Stimulated activated memory B cell treated with anti-CD40 and anti-IgM and Interleukin-4, amounts not matched to agents 10 μg/mL and 1 μg/mL and 100 μg/mL, for 72 hours (primary cell): ENCODE measurements at regions not wholly inside any gene's neighbourhood (a gene's known extent, or its start where the extent isn't known, plus 50 kb on each side); places are given as distances from the start of the nearest gene placed in this dataset.

Experiments
- ATAC-seq: fragments of 150-1000 bp; cut with Tn5 transposase; 2 replicates; pipeline ENCODE4 v1.10.0; 2021
- H3K27ac Mint-ChIP-seq: one replicate; pipeline ENCODE4 v1.8.0; 2022; ENCODE audit warnings: mild to moderate bottlenecking, mixed read lengths
- H3K27me3 Mint-ChIP-seq: one replicate; pipeline ENCODE4 v1.8.0; 2022; ENCODE audit warnings: mixed read lengths
- H3K36me3 Mint-ChIP-seq: one replicate; pipeline ENCODE4 v1.8.0; 2022; ENCODE audit warnings: mixed read lengths
- H3K4me1 Mint-ChIP-seq: one replicate; pipeline ENCODE4 v1.8.0; 2022; ENCODE audit warnings: mixed read lengths
- H3K4me3 Mint-ChIP-seq: one replicate; pipeline ENCODE4 v1.8.0; 2022; ENCODE audit warnings: mild to moderate bottlenecking, moderate library complexity, mixed read lengths
- H3K9me3 Mint-ChIP-seq: one replicate; pipeline ENCODE4 v1.8.0; 2022; ENCODE audit warnings: mixed read lengths

GRCh38 chr10:47067949-47068940 lies 157.0 kb downstream of the PTPN20 start:
- no peaks in the 10 kb centered on the region for H3K4me1 Mint-ChIP-seq
- no peaks in the 10 kb centered on the region for H3K9me3 Mint-ChIP-seq
- H3K36me3 Mint-ChIP-seq, result no peaks in the 10 kb centered on the region
- H3K27me3 Mint-ChIP-seq, result no peaks in the 10 kb centered on the region
- H3K27ac Mint-ChIP-seq, result no peak overlapping the region
- H3K4me3 Mint-ChIP-seq, result no peak overlapping the region
- ATAC-seq, result no peak

GRCh38 chr10:47070541-47070940 lies 159.3 kb downstream of the PTPN20 start:
- no peak for ATAC-seq
- no peak overlapping the region for H3K27ac Mint-ChIP-seq
- H3K27me3 Mint-ChIP-seq, result peaks cover 9% of the 10 kb centered on the region
- no peak overlapping the region for H3K4me3 Mint-ChIP-seq
- no peaks in the 10 kb centered on the region for H3K4me1 Mint-ChIP-seq
- H3K9me3 Mint-ChIP-seq, result no peaks in the 10 kb centered on the region
- no peaks in the 10 kb centered on the region for H3K36me3 Mint-ChIP-seq

GRCh38 chr10:47071891-47072290 lies 160.7 kb downstream of the PTPN20 start:
- Mint-ChIP-seq H3K4me3 (no peak overlapping the region), H3K4me1 (no peaks in the 10 kb centered on the region), H3K27me3 (peaks cover 15% of the 10 kb centered on the region), H3K9me3 (no peaks in the 10 kb centered on the region), H3K36me3 (no peaks in the 10 kb centered on the region), H3K27ac (no peak overlapping the region)
- ATAC-seq, result no peak

GRCh38 chr10:47073967-47074366 lies 162.7 kb downstream of the PTPN20 start:
- no peak overlapping the region for H3K27ac Mint-ChIP-seq
- no peak for ATAC-seq
- H3K9me3 Mint-ChIP-seq, result no peaks in the 10 kb centered on the region
- peaks cover 22% of the 10 kb centered on the region for H3K27me3 Mint-ChIP-seq
- no peaks in the 10 kb centered on the region for H3K4me1 Mint-ChIP-seq
- no peak overlapping the region for H3K4me3 Mint-ChIP-seq
- H3K36me3 Mint-ChIP-seq, result no peaks in the 10 kb centered on the region

GRCh38 chr10:47076949-47077361 lies 165.7 kb downstream of the PTPN20 start:
- no peak overlapping the region for H3K27ac Mint-ChIP-seq
- H3K9me3 Mint-ChIP-seq, result no peaks in the 10 kb centered on the region
- H3K4me3 Mint-ChIP-seq, result no peak overlapping the region
- peaks cover 39% of the 10 kb centered on the region for H3K27me3 Mint-ChIP-seq
- no peaks in the 10 kb centered on the region for H3K36me3 Mint-ChIP-seq
- no peak for ATAC-seq
- H3K4me1 Mint-ChIP-seq, result no peaks in the 10 kb centered on the region

- H3K36me3 Mint-ChIP-seq, result no peaks in the 10 kb centered on the region
- H3K9me3 Mint-ChIP-seq, result no peaks in the 10 kb centered on the region
- H3K27me3 Mint-ChIP-seq, result peaks cover 39% of the 10 kb centered on the region
- H3K27ac Mint-ChIP-seq, result no peak overlapping the region
- no peak overlapping the region for H3K4me3 Mint-ChIP-seq
- no peak for ATAC-seq
- no peaks in the 10 kb centered on the region for H3K4me1 Mint-ChIP-seq
Observed at GRCh38 chr10:47077386-47077785, 166.2 kb downstream of the PTPN20 start.

- H3K27ac Mint-ChIP-seq, result no peak overlapping the region
- ATAC-seq, result no peak
- H3K4me3 Mint-ChIP-seq, result no peak overlapping the region
- H3K36me3 Mint-ChIP-seq, result no peaks in the 10 kb centered on the region
- H3K9me3 Mint-ChIP-seq, result no peaks in the 10 kb centered on the region
- H3K4me1 Mint-ChIP-seq, result no peaks in the 10 kb centered on the region
- peaks cover 39% of the 10 kb centered on the region for H3K27me3 Mint-ChIP-seq
Observed at GRCh38 chr10:47077941-47078340, 166.7 kb downstream of the PTPN20 start.

GRCh38 chr10:47078393-47079203 lies 167.4 kb downstream of the PTPN20 start:
- Mint-ChIP-seq H3K36me3 (no peaks in the 10 kb centered on the region), H3K27ac (no peak overlapping the region), H3K4me1 (no peaks in the 10 kb centered on the region), H3K9me3 (no peaks in the 10 kb centered on the region), H3K27me3 (peaks cover 39% of the 10 kb centered on the region), H3K4me3 (no peak overlapping the region)
- no peak for ATAC-seq

GRCh38 chr10:47079204-47079580 lies 168.0 kb downstream of the PTPN20 start:
- Mint-ChIP-seq H3K27me3 (peaks cover 39% of the 10 kb centered on the region), H3K9me3 (no peaks in the 10 kb centered on the region), H3K36me3 (no peaks in the 10 kb centered on the region), H3K4me3 (no peak overlapping the region), H3K4me1 (no peaks in the 10 kb centered on the region), H3K27ac (no peak overlapping the region)
- no peak for ATAC-seq

GRCh38 chr10:47081264-47081663 lies 170.0 kb downstream of the PTPN20 start:
- peaks cover 28% of the 10 kb centered on the region for H3K27me3 Mint-ChIP-seq
- H3K36me3 Mint-ChIP-seq, result no peaks in the 10 kb centered on the region
- no peak for ATAC-seq
- no peaks in the 10 kb centered on the region for H3K9me3 Mint-ChIP-seq
- no peak overlapping the region for H3K4me3 Mint-ChIP-seq
- H3K27ac Mint-ChIP-seq, result no peak overlapping the region
- H3K4me1 Mint-ChIP-seq, result no peaks in the 10 kb centered on the region

GRCh38 chr10:47082055-47082784 lies 171.0 kb downstream of the PTPN20 start:
- no peak overlapping the region for H3K4me3 Mint-ChIP-seq
- ATAC-seq, result no peak
- H3K27ac Mint-ChIP-seq, result no peak overlapping the region
- no peaks in the 10 kb centered on the region for H3K9me3 Mint-ChIP-seq
- H3K4me1 Mint-ChIP-seq, result no peaks in the 10 kb centered on the region
- no peaks in the 10 kb centered on the region for H3K36me3 Mint-ChIP-seq
- peaks cover 21% of the 10 kb centered on the region for H3K27me3 Mint-ChIP-seq

GRCh38 chr10:47087667-47088066 lies 176.4 kb downstream of the PTPN20 start:
- Mint-ChIP-seq H3K27me3 (peaks cover 19% of the 10 kb centered on the region), H3K27ac (no peak overlapping the region), H3K36me3 (no peaks in the 10 kb centered on the region), H3K4me1 (no peaks in the 10 kb centered on the region), H3K4me3 (no peak overlapping the region), H3K9me3 (peaks cover 4% of the 10 kb centered on the region)
- ATAC-seq, result peak; percentile 6

- Mint-ChIP-seq H3K4me1 (no peaks in the 10 kb centered on the region), H3K27me3 (peaks cover 19% of the 10 kb centered on the region), H3K36me3 (no peaks in the 10 kb centered on the region), H3K27ac (no peak overlapping the region), H3K9me3 (peaks cover 4% of the 10 kb centered on the region), H3K4me3 (no peak overlapping the region)
- no peak for ATAC-seq
Observed at GRCh38 chr10:47088656-47089354, 177.6 kb downstream of the PTPN20 start.

- H3K9me3 Mint-ChIP-seq, result peaks cover 4% of the 10 kb centered on the region
- H3K27ac Mint-ChIP-seq, result no peak overlapping the region
- H3K27me3 Mint-ChIP-seq, result peaks cover 19% of the 10 kb centered on the region
- no peaks in the 10 kb centered on the region for H3K4me1 Mint-ChIP-seq
- H3K4me3 Mint-ChIP-seq, result no peak overlapping the region
- H3K36me3 Mint-ChIP-seq, result no peaks in the 10 kb centered on the region
- no peak for ATAC-seq
Observed at GRCh38 chr10:47090042-47090441, 178.8 kb downstream of the PTPN20 start.
